ENCODE measurements at regions not wholly inside any gene's neighbourhood (a gene's known extent, or its start where the extent isn't known, plus 50 kb on each side); places are given as distances from the start of the nearest gene placed in this dataset.

DNA sequence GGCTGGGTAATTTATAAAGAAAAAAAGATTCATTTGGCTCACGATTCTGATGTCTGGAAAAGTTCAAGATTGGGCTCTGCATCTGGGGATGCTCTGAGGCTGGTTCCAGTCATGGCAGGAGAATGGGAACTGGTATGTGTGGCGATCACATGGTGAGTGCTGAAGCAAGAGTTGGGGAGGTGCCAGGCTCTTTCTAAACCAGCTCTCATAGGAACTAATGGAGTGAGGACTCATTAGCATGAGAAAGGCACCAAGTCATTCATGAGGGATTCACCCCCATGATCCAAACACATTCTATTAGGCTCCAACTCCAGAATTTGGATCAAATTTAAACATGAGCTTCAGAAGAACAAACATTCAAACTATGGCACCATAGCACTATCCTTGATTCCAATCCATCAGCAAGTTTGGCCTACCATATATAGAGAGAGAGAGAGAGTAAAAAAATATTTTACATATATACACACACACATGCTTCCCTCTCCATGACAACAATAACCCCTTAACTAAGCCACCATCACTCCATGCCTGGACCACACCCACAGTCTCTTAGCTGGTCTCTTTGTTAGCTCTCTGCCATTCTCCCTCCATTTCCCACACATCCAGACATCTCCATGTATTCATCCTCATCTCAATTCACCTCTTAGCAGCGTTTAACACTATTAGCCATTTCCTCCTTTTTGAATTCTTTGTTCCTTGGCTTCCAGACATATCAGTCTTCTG, 57.9 kb downstream of the NPY start:
- no peak for DNase-seq

DNA sequence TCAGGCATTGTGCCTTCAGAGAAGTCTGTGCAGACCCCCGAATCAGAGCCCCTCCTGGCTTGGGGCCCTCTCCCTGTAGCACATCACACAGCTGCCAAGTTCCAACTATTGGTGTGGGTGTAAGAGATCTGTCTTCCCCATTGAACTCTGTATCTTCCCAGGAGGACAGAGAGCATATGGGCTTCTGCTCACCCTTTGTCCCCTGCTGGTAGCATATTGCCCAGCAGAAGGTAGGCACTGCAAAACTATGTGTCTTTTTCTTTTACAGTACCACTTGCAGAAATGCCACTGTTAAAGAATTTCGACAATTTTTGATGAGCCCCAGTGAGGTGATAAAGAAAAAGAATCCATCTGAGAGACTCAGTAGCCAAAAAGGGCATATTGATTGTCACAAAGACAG, 59.6 kb downstream of the NPY start:
- DNase-seq = no peak

DNA sequence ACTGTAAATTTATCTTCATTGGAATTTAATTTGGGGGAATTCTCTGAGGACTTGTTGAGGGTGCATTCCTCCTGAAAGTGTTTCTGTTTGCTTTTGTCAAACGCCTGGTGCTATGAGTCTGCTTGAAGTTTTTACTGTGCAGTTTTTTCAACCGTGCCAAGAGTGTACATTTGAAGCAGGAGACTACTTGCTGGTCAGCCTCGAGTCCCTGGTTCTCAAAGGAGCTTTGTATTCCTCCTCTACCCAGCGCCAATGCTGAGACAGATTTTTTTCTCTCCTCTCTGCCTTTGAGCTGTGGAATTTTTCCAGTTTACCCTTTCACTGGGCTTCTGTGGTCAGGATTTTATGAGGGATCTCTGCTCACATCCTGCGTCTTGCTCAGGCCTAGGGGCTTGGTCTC, 62.1 kb downstream of the NPY start:
- DNase-seq = no peak

DNA sequence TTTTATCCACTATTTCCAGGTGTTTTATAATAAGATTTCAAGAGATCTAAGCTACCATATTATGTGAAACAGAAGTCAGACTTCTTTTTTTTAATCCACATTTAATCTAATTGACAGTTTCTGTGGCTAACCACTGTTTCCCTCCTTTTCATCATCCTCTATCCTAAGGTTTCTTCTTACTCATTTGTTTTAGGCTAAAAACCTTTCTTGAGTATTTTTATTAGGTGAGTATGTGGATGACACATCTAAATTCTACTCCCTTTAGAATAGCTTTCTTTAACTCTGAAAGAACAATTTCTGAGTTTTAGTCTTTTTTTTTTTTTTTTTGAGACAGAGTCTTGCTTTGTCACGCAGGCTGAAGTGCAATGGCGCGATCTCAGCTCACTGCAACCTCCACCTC, 62.7 kb downstream of the NPY start:
- no peak for DNase-seq

DNA sequence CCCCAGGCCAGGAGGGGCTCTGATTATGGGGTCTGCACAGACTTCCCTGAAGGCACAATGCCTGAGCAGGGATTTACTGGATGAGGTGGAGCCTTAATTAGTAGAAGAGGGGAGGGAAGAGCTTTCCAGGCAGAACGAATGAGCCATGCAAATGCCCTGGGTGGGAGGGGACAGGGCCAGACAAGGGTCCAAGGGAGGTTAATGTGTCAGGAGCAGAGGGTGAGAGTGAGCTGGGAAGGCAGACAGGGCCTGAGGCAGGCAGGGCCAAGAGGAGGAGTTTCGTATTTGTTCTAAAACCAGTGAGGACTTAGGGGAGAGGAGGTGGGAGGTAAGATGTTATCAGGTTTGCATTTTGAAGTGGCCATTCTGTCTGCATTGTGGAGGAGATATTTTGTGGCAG, 65.3 kb downstream of the NPY start:
- DNase-seq = peak; percentile 2

DNA sequence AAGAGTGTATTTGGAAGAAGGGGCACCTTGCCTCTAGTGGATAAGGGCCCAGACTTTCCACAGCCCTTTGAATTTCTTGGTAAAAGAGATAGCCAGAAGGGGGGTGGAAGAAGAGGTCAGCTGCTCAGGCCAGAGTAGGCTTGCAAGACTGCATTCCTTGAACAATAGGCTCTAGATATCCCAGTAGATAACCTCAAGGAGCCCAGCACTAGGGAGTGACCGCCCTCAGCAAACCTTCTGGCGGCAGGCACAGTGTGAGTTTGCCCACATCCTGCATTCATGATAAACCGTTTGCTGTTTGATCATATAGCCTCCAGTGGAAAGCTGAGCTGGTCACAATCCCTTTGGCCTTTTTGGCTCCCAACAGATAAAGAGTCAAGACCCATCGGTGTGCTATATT, 70.5 kb downstream of the NPY start:
- DNase-seq = no peak

DNA sequence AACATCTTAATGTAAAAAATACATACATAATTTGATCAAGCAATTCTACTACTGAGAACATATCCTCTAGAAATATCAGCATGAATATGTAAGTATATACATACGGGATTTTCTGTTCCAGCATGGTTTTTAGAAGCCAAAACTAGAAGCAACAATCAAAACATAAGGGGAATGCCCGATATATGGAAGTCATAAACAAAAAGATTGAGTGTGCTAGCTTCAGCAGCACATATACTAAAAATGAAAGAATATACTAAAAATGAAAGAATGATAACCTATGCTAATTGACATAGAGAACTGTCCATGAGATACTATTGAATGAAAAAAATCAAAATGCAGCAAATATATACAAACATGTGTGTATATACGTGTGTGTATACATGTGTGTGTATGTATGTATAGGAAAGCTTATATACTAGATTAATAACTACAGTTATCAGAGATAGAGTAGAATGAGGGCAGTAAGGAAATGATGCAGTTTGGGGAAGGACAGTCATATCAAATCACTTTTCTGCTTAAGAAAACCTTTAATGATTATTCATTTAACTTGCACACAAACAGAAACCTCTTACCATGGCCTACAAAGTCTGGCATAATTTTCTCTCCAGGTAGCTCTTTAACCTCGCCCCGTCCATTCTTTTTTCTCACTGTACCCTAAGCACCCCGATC, 72.9 kb downstream of the NPY start:
- DNase-seq = no peak

DNA sequence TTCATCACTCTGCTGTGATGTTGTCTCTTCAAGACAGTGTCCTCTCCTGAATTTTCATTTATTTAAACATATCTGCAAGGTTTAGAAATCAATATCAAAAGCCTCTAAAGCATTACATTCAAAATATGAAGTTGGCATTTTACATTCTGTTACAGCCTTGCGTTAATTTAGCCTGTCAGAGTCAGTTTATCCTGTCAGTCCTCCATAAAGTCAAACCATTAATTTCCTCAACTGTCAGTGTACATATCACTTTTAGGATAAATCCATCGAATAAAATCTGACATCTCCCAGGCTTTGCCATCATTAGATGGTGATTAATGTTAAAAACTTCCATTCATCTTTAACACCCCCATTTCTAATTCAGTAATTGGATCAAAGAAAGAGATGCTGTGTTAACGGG, 77.0 kb downstream of the NPY start:
- DNase-seq = no peak

DNA sequence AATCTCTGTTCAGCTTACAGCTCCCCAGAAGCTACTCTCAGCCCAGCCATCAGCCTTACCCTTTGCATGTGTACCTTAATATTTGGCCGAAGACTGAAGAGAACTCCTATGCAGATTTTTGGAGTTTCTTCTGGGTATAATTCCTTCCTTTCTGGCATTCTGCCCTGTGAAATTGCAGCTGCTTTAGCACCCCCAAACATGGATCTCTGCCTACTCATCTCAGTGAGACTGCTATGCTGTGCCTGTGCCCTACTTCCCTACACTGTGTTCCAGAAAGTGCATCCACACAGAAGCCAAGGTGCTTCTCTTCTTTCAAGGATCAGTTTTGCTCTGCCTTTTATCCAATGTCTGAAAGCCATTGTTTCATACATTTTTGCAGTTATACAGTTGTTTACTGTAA, 81.6 kb downstream of the NPY start:
- DNase-seq = no peak

DNA sequence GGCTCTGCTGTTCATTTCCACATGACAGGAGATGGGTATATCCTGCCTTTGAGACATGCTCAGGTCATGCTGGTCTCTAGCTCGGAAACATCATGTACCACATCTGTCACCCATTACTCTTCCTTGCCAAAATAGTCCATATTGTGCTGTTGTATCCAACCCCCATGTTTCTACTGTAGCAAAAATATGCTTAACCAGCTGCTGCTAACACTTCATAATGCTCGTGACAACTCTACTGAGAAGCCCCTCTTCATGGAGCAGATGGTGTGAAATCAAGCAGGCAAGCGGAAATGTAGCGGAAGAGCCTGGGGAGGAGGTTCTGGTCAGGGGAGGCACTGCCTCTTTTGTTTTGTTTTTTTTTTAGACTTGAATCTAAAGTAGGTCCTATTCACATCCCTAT, 82.9 kb downstream of the NPY start:
- peak; percentile 15 for DNase-seq

DNA sequence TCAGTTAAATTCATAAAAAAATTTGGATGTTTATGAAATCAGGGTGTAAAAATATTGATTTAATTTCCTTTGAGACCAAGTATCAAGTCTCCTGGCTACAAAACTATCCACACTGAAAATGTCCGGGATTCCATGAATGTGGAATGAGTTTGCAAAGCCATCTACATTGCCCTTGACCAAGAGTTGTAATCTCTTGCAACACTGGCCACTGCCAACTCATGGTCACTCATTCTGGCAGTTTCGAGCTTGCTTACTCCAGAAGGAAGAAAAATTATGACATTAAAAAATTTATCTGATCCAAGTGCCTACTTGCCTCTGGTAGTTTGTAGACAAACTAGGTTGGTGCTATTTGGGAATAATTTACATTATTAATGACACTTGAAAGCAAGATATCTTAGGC, 84.2 kb downstream of the NPY start:
- DNase-seq = no peak

DNA sequence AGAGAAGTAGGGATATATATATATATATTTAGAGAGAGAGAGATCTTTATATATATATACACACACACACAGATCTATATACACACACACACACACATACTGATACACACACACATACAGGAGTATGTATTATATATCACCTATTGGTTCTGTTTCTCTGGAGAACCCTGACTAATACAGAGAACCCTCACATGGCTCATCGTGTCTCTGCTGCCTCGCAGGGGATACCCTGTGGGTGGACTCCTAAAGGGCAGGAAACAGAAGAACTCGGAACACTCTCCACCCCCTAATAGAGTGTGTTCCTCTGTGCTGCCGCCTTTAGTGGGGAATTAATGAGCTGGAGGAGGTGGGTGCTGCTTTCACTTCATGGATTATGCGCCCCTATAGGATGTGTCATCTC, 86.6 kb downstream of the NPY start:
- no peak for DNase-seq

DNA sequence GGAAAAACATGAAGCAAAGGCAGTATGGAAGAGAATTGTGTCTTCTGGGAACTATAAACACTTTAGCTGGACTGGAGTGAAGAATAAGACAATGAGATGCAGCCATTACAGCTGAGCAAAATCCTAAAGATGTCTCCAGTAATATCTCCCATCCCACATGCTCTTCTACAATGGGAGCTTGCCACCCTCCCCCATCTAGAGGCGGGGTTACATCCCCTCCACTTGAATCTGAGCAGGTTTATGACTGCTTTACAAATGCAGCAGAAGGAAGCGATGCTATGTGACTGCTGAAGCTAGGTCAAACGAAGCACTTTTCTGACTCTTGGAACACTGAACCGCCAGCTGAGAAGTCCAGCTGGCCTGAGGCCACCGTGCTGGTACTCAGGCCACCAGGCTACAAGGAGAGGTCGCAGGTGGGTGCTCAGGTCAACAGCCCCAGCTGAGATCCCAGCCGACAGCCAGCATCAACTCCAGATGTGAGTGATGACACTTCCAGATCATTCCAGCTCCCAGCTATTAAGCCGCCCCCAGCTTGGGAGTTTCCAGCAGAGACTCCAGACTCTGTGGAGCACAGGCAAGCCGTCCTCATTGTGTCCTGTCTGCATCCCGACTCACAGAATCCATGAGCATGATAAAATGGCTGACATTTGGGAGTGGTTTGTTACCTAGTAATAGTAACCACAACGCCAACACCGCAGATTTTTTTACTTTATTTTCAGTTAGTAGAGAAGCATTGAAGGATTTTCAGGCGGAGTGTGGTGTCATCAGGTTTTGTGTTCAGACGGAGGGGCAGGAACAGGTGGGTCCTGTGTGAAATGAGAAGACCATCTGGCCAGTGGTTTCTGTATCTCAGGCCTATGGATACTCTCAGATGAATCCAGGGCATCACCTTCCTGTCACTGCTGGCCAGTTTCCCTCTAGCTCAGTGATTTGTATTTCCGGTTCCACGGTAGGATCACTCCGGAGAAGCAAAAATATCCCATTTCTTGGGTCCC, 89.3 kb downstream of the NPY start:
- DNase-seq = no peak

DNA sequence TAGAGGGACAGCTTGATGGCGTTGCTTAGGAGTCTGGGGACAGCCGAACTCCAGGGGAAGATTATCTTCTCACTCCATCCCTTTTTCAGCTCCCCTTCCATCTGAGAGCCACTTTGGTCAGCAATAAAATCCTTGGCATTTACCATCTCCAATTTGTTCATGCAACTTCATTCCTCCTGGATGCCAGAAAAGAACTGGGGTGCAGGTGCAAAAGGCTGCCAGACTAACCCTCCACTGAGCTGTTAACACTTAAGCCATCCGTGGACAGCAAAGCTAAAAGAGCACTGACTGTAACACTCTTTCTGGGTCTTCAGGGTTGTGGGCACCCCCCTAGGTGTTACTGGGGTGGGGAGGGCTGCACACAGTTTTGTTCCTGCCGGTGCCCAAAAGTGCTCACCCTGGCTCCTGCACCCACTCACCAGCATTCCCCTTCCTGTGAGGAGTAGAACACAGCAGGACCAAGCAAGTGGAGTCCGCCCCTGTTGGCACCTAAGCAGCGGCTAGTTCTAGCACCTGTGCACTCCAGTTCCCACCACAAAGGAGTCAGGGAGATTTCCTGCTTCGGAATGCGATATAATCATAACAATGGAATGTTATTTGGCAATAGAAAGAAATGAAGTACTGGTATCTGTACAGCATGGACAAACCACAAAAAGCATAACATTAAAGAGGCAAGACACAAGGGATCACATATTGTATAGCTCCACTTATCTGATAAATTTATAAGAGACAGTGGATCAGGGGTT, 95.1 kb downstream of the NPY start:
- no peak for DNase-seq

DNA sequence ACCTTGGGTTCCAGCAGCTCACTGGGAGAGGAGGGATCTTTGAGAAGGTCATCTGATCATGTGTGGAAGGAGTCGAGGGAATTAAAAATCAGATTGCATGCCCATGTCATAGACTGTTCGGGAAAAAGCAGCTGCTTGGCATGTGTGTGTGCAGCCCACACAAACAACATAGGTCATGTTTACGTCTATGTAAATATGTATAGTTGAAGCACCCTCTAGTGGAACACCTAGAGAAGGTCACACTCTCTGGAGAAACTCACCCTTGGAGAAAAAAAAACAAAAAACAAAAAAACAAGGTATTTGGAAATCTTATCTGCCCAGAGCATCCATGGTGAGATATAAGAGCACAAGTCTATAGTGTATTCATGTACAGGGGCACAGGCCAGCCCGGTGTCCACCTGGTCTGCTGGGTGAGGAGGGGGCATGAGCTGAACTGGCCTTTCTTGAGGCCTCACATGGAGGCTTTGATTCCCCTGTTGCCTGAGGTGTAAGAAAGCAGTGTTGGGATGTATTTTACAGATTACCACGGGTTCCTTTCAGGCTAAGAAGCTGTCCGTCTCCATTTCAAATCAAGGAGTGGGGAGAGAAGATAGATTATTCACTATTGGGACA, 98.0 kb downstream of the NPY start:
- DNase-seq = no peak

DNA sequence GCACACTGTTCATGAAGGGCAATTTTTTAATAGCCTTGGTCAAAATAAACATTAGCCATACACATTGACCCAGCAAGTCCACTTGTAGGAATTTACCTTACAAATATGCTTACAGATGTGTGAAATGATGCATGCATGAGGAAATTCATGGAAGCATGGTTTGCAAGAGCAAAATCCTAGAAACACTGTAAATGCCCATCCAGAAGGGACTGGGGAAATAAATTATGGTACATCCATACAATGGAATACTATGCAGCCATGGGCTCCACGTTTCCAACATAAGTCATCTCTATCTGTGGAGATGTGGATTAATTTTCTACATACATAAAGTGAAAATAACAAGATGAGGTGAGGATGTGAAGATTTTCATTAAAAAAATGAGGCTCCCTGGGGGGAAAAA, 99.1 kb downstream of the NPY start:
- no peak for DNase-seq

DNA sequence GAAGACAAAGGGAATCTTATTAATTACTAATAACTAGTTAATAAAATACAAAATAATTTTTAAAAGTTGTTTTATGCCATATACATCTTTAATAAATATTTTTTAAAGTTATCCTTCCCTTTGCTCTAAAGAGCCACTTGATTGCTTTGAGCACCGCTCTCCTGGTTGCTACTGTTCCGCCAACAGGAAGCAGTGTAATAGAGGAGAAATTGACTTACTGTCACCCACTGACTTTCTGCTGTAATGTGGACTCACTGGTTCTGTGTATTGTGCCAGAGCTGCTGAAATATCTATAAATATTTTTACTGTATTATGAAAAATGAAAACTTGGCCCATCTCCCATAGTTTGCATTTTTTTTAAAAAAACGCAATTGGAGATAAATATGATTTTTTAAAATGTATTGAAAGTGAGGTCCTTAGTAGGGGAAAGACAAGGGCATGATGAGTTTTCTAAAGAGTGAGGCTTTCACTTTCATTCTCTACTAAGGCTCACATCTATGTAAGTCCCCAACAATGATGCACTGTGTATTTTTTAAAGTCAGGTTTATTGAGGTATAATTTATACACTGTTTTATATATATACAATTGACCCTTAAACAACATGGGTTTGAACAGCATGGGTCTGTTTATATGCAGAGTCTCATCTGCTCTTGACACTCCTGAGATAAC, 100.5 kb downstream of the NPY start:
- no peak for DNase-seq

DNA sequence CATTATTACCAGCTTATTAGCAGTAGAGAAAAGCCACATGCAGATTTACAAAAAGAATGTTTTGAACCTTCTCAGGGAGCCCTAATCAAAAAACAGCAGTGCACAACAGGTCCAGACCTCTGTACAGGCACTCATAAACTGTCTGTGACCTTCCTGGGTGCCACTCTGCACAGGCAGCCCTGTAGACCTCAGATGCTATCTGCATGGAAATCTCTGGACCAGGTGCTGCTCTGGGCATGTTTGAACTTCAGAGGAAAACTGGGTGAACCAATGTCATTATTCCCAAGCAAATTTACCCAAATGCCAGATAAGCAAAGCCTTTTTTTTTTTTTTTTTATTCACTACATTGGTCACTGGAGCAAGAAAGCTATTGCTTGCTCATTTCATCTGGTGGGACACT, 104.2 kb downstream of the NPY start:
- DNase-seq = no peak

DNA sequence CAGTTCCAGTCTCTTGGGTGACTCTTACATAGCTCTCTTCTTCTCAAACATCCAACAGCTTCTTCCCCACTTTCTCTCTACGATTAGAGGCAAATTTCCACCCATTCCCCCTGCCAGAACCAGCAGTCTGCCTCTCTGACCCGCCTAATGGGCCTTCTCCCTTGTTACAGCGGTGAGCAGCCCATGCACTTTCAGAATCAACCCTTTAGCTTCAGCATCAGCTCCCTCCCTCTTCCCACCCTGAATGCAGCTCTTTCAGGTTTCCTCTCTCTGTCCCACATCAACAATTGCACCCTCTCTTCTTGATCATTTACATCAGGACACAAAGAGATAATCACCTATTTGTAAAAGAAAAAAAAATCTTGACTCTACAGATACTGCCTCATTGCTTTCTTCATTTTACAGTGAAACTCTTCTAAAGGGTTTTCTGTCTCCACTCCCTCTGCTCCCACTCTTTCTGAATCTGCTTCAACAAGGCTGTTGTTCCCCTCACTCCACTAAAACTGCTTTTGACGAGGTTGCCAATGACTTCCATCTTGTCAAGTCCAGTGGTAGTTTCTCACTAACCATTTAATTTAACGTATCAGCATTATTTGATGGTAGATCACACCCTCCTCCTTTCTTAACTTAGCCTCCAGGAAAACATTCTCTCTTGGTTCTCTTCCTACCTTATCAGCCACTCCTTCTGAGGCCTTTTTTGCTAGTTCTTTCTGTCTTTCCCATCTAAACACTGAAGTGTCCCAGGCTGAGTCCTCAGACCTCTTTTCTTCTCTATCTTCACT, 106.6 kb downstream of the NPY start:
- no peak for DNase-seq

DNA sequence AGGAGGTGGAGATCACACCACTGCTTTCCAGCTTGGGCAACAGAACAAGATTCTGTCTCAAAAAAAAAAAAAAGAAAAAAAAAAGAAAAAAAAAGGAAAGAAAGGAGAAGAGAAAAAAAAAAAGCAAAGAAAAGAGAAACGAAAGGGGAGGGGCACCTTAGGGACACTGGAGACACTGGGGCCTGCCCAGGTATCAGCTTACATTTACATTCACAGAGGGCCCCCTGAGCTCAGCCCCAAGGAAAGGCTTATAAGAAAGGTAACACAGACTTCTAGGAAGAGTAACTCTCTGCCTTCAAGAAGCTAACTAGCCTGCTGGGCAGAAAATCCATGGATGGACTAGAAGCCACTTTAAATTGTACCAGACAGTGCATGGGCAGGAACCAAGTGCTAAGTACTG, 108.8 kb downstream of the NPY start:
- no peak for DNase-seq

DNA sequence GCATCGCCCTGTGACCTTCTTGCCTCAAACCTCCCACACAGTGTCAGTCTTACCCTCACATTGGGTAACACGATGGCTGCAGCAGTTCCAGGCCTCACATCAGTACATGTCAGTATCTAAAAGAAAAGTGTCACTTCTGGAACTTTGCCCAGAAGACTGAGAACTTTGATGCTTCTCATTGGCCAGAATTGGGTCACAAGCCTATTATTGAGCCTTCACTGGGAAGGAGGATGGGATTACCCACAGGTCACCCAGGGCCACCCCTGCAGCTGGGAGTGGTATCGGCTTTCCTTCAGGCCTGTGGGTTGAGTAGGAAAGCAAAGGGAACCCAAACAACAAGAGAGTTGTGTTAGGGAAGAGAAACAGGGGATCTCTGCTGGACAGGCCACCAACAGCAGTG, 111.5 kb downstream of the NPY start:
- DNase-seq = no peak
